DMS79 (cell line): ENCODE measurements at regions not wholly inside any gene's neighbourhood (a gene's known extent, or its start where the extent isn't known, plus 50 kb on each side); places are given as distances from the start of the nearest gene placed in this dataset.
"Not testable (repeated sequence)": the region's sequence is repeated elsewhere in the genome, so short reads cannot be mapped to it uniquely, and the experiment has no call there.

Source experiments
- DNase-seq: peaks from one replicate; lab custom pipeline; 2025; lab: John Stamatoyannopoulos, UW

GRCh38 chr20:6715401-6715941, 52.0 kb upstream of the BMP2 start:
- DNase-seq = no peak

DNA sequence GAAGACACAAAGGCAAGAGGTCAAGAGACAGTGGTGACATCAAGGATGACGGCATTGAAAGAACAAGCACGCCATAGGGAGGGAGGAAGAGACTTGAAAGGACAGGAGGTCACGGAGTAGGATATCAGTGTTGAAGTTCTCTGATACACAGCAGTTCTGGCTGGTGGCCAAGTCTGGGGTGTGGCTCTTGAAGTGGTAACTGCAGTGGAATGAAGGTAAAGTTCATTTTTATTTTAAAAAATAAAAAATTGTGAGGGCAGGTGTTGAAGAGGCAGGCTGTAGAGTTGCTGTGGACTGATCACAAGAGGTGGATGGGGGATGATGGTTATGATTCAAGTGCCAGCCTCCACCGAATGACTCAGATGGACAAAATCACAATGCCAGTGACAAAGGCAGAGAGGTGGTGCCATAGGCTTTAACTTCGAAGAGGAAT, 53.2 kb upstream of the BMP2 start:
- DNase-seq = no peak

GRCh38 chr20:6711951-6712649, 55.4 kb upstream of the BMP2 start:
- DNase-seq = peak; percentile 33

GRCh38 chr20:6709910-6710595, 57.4 kb upstream of the BMP2 start:
- no peak for DNase-seq

- DNase-seq = no peak
Observed at GRCh38 chr20:6708010-6708409, 59.5 kb upstream of the BMP2 start.

GRCh38 chr20:6707321-6707831, 60.1 kb upstream of the BMP2 start:
- no peak for DNase-seq

GRCh38 chr20:6705926-6706548, 61.4 kb upstream of the BMP2 start:
- DNase-seq = no peak

DNA sequence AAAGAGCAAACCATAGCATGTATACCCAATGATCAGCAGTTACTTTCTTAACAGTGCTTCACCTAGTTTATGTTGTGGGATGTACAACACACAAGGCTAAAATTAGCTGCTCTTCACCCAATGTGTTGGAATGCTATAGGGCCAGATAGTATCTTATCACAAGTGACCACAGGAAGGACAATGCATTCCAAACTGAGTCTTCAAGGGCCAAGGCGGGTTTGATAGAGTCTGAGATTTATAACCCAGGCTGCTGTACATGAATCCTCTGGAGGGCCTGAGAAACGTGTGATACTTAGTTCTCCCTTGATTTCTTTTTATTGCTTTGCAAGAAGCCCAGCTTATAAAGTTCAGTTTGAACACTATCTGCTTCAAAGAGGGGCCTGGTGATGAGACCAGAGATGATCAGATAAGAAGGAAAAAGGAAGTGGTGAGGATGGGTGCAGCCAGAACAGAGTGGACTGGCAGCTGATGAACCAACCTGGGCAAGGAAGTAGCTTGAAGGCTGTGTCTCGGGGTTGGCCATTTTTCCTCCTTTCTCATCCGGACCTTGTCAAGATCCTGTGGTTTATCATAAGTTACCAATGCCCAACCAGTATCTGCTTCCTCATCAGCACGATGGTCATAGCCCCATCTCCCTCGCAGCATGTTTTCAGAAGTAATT, 62.2 kb upstream of the BMP2 start:
- no peak for DNase-seq

DNA sequence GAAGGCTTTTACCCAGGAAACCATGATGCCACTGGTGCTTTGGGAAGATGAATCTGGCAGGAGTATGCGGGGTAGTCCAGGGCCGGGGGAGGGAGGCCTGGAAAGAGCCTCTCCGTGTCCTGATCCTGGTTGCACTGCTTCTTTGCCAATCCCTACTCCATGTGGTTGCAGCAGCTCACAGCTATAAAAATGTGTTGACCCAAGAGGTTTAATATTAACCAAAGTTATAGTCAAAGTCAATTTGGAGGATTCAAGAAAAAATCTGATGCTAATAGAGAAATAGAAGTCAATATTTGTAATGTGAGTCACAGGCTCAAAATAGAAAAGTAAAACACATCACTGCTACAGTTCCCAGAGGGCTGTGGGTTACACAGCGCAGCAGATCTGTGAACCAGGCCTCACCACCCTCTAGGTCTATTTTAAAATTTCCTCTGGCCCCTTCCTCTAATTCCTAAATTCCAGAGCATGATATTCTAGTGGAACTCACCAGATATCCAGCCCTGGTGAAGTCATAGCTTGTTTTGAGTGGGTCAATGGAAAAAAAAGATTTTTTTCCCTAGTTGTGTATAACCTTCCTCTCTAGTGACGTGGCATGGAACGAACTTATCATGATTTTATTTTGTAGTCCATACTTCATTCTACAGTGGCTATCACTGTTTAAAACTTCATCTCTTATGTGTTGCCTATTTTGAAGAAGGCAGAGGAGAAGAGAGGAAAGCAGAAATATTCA, 63.2 kb upstream of the BMP2 start:
- no peak for DNase-seq

- DNase-seq = no peak
Observed at GRCh38 chr20:6703656-6704055, 63.8 kb upstream of the BMP2 start.

DNA sequence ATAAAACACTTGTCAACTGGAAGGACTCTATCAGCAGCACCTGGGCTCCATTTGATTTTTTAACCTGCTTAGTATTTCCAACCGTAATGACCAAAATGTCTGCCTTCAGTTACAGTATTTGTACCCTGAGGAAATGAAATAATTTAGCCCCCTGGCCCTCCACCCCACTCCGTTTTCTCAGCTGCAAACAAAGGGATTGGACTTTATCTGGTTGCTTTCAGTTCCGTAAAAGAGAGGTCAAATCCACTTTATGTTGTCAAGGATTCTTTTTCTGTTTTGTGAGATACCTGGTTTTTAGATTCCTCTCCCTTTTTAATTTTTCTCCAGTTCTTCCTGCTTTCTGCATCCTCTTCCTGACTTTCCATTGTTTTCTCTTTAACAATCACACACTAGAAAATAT, 64.4 kb upstream of the BMP2 start:
- no peak for DNase-seq

GRCh38 chr20:6702144-6702543, 65.3 kb upstream of the BMP2 start:
- DNase-seq = no peak

- DNase-seq = no peak
Observed at GRCh38 chr20:6700563-6701329, 66.7 kb upstream of the BMP2 start.

GRCh38 chr20:6699921-6700562, 67.4 kb upstream of the BMP2 start:
- DNase-seq = no peak

- no peak for DNase-seq
Observed at GRCh38 chr20:6698723-6699122, 68.8 kb upstream of the BMP2 start.

DNA sequence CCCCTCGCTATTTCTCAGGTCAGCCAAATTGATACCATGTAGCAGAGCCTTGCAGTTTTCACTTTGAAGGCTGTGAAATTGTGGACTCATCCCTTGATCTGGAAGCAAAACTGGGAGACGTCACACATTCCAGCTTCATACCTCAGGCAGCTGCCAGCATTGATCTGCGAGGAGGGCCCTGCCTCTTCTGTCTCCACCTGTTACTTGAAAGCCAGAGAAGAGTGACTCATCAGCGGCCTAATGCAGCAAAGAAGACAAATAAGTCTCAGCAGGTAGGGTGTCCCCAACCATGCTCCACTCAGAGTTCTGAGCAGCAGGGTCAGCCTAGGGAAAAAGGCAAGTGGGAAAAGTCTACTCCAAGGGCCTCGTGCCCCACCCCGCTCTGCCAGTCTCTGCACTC, 69.4 kb upstream of the BMP2 start:
- DNase-seq = no peak

DNA sequence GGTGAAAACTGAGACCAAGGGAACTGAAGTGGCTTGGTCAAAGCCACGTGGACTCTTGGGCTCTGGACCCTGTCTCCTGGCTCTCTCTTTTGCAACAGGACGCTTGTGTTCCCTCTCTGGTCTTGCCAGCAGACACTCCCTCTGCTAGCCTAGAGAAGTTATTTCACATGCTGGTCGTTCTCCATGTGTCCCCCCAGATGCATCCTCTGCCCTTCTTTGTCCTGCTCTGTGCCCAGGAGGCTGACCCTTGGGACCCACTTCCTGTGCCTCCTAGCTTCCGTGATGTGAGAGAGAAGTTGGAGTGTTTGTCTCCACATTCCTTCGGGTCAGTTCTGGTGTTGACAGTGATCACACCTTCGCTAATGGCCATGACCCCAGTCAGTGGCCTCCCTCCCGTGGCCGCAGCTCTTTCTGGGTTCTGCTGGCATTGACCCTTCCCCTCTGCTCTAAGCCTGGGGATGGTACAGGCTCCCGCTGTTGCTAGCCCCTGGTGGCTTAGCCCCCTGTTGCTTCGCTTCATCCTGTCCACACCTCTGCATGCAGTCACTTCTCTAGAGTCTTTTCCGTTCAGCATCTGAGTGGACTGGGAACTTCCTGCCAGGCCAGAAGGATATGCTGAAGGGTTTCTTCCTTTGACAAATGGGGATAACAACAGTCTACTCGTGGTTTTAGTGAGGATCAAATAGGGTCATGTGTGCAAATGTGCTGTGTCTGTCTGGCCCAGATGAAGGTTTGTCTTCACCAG, 70.1 kb upstream of the BMP2 start:
- no peak for DNase-seq

- no peak for DNase-seq
Observed at GRCh38 chr20:6696001-6696400, 71.5 kb upstream of the BMP2 start.

GRCh38 chr20:6693808-6694198, 73.7 kb upstream of the BMP2 start:
- DNase-seq = not testable (repeated sequence)
